ENCODE measurements at regions not wholly inside any gene's neighbourhood (a gene's known extent, or its start where the extent isn't known, plus 50 kb on each side); places are given as distances from the start of the nearest gene placed in this dataset.

- FAIRE-seq (no peak), ATAC-seq (no peak), DNase-seq (no peak)
- TF ChIP-seq CTCF (IDR thresholded peaks at IDR 0.05), result no peak
- no peak overlapping the region for H3K4me3 ChIP-seq
- 66 to 68% methylated on average over 1 of the region's 1 CpG for WGBS, 2 donors
- no peaks in the 10 kb centered on the region for H3K9me3 ChIP-seq
- no peaks in the 10 kb centered on the region for H3K4me1 ChIP-seq
- no peaks in the 10 kb centered on the region for H3K36me3 ChIP-seq
- H3K27ac ChIP-seq, result no peak overlapping the region
- intact Hi-C loops (cut with DNase I), result no loop called here
- H3K27me3 ChIP-seq, result peaks cover 0 to 3% (median 0%) of the 10 kb centered on the region in 4 donors
Observed at GRCh38 chr15:97153356-97153965, 807.0 kb upstream of the ARRDC4 start.

GRCh38 chr15:97156739-97157265, 803.7 kb upstream of the ARRDC4 start:
- no peaks in the 10 kb centered on the region for H3K9me3 ChIP-seq
- no peaks in the 10 kb centered on the region for H3K27me3 ChIP-seq
- intact Hi-C loops (cut with DNase I), result no loop called here
- no peak for ATAC-seq
- no peak for DNase-seq
- TF ChIP-seq CTCF (IDR thresholded peaks at IDR 0.05), result no peak
- H3K27ac ChIP-seq, result no peak overlapping the region
- 56 to 70% methylated on average over 2 of the region's 2 CpGs for WGBS, 2 donors
- H3K36me3 ChIP-seq, result no peaks in the 10 kb centered on the region
- no peak overlapping the region for H3K4me3 ChIP-seq
- FAIRE-seq, result no peak
- H3K4me1 ChIP-seq, result no peaks in the 10 kb centered on the region

GRCh38 chr15:97162805-97163495, 797.6 kb upstream of the ARRDC4 start:
- no peak overlapping the region for H3K4me3 ChIP-seq
- FAIRE-seq (no peak), ATAC-seq (no peak), DNase-seq (no peak)
- no peaks in the 10 kb centered on the region for H3K36me3 ChIP-seq
- intact Hi-C loops (cut with DNase I), result loop anchor here in 1 of 3 donors (10.0 kb wide), 1 partner anchor 62 kb away; no protein-coding TSS in a partner anchor
- TF ChIP-seq CTCF (IDR thresholded peaks at IDR 0.05), result no peak
- H3K9me3 ChIP-seq, result no peaks in the 10 kb centered on the region
- H3K4me1 ChIP-seq, result no peaks in the 10 kb centered on the region
- no peak overlapping the region for H3K27ac ChIP-seq
- no peaks in the 10 kb centered on the region for H3K27me3 ChIP-seq
- WGBS, 2 donors, result 46% methylated on average over 2 of the region's 2 CpGs

- WGBS, 2 donors, result 49 to 65% methylated on average over 2 of the region's 2 CpGs
- TF ChIP-seq CTCF (IDR thresholded peaks at IDR 0.05), result no peak
- intact Hi-C loops (cut with DNase I), result loop anchor here in 1 of 3 donors (10.0 kb wide), 1 partner anchor 60 kb away; no protein-coding TSS in a partner anchor
- Histone ChIP-seq H3K36me3 (no peaks in the 10 kb centered on the region), H3K27ac (no peak overlapping the region), H3K9me3 (no peaks in the 10 kb centered on the region), H3K4me1 (no peaks in the 10 kb centered on the region), H3K27me3 (no peaks in the 10 kb centered on the region), H3K4me3 (no peak overlapping the region)
- ATAC-seq (no peak), FAIRE-seq (no peak), DNase-seq (no peak)
Observed at GRCh38 chr15:97165205-97165604, 795.3 kb upstream of the ARRDC4 start.
